Endothelial cell of umbilical vein (primary cell): ENCODE measurements at regions not wholly inside any gene's neighbourhood (a gene's known extent, or its start where the extent isn't known, plus 50 kb on each side); places are given as distances from the start of the nearest gene placed in this dataset.

Source experiments
- BruUV-seq: library from RNA; stranded (reverse); fragments of 400-500 nt; replicated peaks from 2 replicates; lab custom pipeline; 2021; lab: Mats Ljungman, UMichigan
- CTCF ChIA-PET: fragments of 300-600, 350-600 bp; sonication (Branson Sonifier 250); formaldehyde crosslinking; loops from one replicate; lab custom pipeline; 2021; ENCODE audit warnings: antibody characterized with exemption, inconsistent platforms; lab: Charles Lee
- POLR2A ChIA-PET: fragments of 300-600, 350-600 bp; sonication (Branson Sonifier 250); formaldehyde crosslinking; loops from one replicate; lab custom pipeline; 2021; ENCODE audit warnings: antibody characterized with exemption, inconsistent platforms; lab: Charles Lee
- DNase-seq: peaks from one replicate; pipeline ENCODE4 v3.0.0-alpha.2; 2011; ENCODE audit warnings: low read depth, low spot score
- FAIRE-seq: peaks from 2 replicates; lab custom pipeline; 2011; peaks lifted over from hg19 to GRCh38; lab: Jason Lieb, UNC
- H2AFZ ChIP-seq: 2 replicates; pipeline ENCODE4 v1.6.0; 2012; ENCODE audit warnings: low read depth, low read length, control low read depth, inconsistent platforms
- H3K27ac ChIP-seq: 2 replicates; pipeline ENCODE4 v1.5.1; 2011; ENCODE audit warnings: low read depth, mild to moderate bottlenecking, control low read depth, low read length, moderate library complexity; ENCODE audit not compliant: insufficient read depth
- H3K27me3 ChIP-seq, 2 experiments: 2 replicates each; pipeline versions ENCODE4 v1.6.0 to v1.6.1; 2011; ENCODE audit warnings: low read length in 2 of 2, mixed read lengths in 1 of 2; ENCODE audit not compliant: control insufficient read depth in 2 of 2, insufficient read depth in 2 of 2
- H3K36me3 ChIP-seq, 2 experiments: 2 replicates in 1 of 2; 3 replicates in 1 of 2; pipeline ENCODE4 v1.5.1; 2011; ENCODE audit warnings: low read length in 2 of 2, mild to moderate bottlenecking in 1 of 2, moderate library complexity in 1 of 2; ENCODE audit not compliant: control insufficient read depth in 2 of 2, insufficient read depth in 2 of 2; ENCODE audit errors: extremely low read depth in 1 of 2
- H3K4me1 ChIP-seq: 3 replicates; pipeline ENCODE4 v1.5.1; 2011; ENCODE audit warnings: mild to moderate bottlenecking, low read length; ENCODE audit not compliant: control insufficient read depth, insufficient read depth; ENCODE audit errors: extremely low read depth
- H3K4me2 ChIP-seq: 2 replicates; pipeline ENCODE4 v1.6.1; 2011; ENCODE audit warnings: low read length, control low read depth, mixed read lengths; ENCODE audit not compliant: insufficient read depth
- H3K4me3 ChIP-seq, 3 experiments: fragments of 200-600 bp in 1 of 3; sonication (generic), shearing (Covaris generic) in 1 of 3; replicated peaks in 1 of 3; 2 replicates each; pipeline ENCODE4 v1.5.1; 2011 to 2016; ENCODE audit warnings: control low read depth in 3 of 3, low read length in 3 of 3, mild to moderate bottlenecking in 2 of 3, inconsistent platforms in 1 of 3, low read depth in 1 of 3, moderate library complexity in 1 of 3; ENCODE audit not compliant: insufficient read depth in 1 of 3
- H3K79me2 ChIP-seq: 2 replicates; pipeline ENCODE4 v1.6.0; 2012; ENCODE audit warnings: low read length, inconsistent platforms; ENCODE audit not compliant: control insufficient read depth, insufficient read depth
- H3K9ac ChIP-seq: replicated peaks from 2 replicates; pipeline ENCODE3; 2011; ENCODE audit warnings: low read length, control low read depth; ENCODE audit not compliant: insufficient read depth; ENCODE audit errors: extremely low read depth
- H3K9me1 ChIP-seq: replicated peaks from 3 replicates; pipeline ENCODE4 v1.6.0; 2011; ENCODE audit warnings: mild to moderate bottlenecking, low read length; ENCODE audit not compliant: control insufficient read depth, insufficient read depth; ENCODE audit errors: extremely low read depth
- H3K9me3 ChIP-seq: replicated peaks from 2 replicates; pipeline ENCODE4 v1.5.1; 2012; ENCODE audit warnings: low read length, inconsistent platforms; ENCODE audit not compliant: control insufficient read depth, insufficient read depth
- H4K20me1 ChIP-seq: replicated peaks from 2 replicates; pipeline ENCODE3; 2011; ENCODE audit warnings: mild to moderate bottlenecking, low read length; ENCODE audit not compliant: control insufficient read depth, insufficient read depth; ENCODE audit errors: extremely low read depth
- EZH2 ChIP-seq: IDR thresholded peaks from 2 replicates; pipeline ENCODE4 v1.6.1; 2012; ENCODE audit warnings: borderline replicate concordance, low read depth, mild to moderate bottlenecking, moderate library complexity, low read length, inconsistent platforms; ENCODE audit not compliant: severe bottlenecking
- FOS ChIP-seq: IDR thresholded peaks from 2 replicates; pipeline ENCODE4 v1.6.1; 2011; ENCODE audit warnings: mild to moderate bottlenecking, low read length, moderate library complexity, borderline replicate concordance; ENCODE audit not compliant: insufficient read depth
- GATA2 ChIP-seq: IDR thresholded peaks from 2 replicates; pipeline ENCODE4 v1.7.0; 2011; ENCODE audit warnings: low read depth, mild to moderate bottlenecking, moderate library complexity, mixed read lengths, low read length; ENCODE audit not compliant: insufficient read length, insufficient read depth
- JUN ChIP-seq: IDR thresholded peaks from 2 replicates; pipeline ENCODE4 v1.6.1; 2011; ENCODE audit warnings: borderline replicate concordance, low read depth; ENCODE audit not compliant: insufficient read length, insufficient read depth
- MYC ChIP-seq: IDR thresholded peaks from one replicate; pipeline ENCODE4 v1.6.1; 2011; ENCODE audit warnings: mild to moderate bottlenecking, low read depth, low read length
- POLR2A ChIP-seq: IDR thresholded peaks from 2 replicates; pipeline ENCODE4 v1.6.1; 2012; ENCODE audit warnings: low read depth, mild to moderate bottlenecking, control low read depth, low read length
- POLR2AphosphoS5 ChIP-seq: IDR thresholded peaks from 2 replicates; pipeline ENCODE4 v1.6.1; 2012; ENCODE audit warnings: low read depth, mild to moderate bottlenecking, control low read depth, low read length, moderate library complexity; ENCODE audit not compliant: insufficient read depth
- dilution Hi-C: fragments of 300-500 bp; cut with MboI; formaldehyde crosslinking; loops from one replicate; pipeline ENCODE4 v1.15.0; 2019; ENCODE audit warnings: low sequenced_read_pairs; ENCODE audit not compliant: extremely low pct_ligation_motif_present
- intact Hi-C: fragments of 100-400 bp; cut with micrococcal nuclease; formaldehyde crosslinking; loops from one replicate; pipeline ENCODE4 v1.10.0; 2022
- TF ChIP-seq, protein P1 (sequence below), 2 donors: IDR thresholded peaks; 1 replicate in 1 of 2; 2 replicates in 1 of 2; pipeline ENCODE4 v1.5.1; 2011; ENCODE audit warnings: low read length in 2 of 2, mild to moderate bottlenecking in 2 of 2, moderate library complexity in 2 of 2, control low read depth in 1 of 2, inconsistent platforms in 1 of 2, low read depth in 1 of 2; ENCODE audit not compliant: insufficient read depth in 1 of 2; ENCODE audit errors: extremely low read depth in 1 of 2
- TF ChIP-seq, protein P2 (sequence below): IDR thresholded peaks from 2 replicates; pipeline ENCODE4 v1.6.1; 2011; ENCODE audit not compliant: insufficient read depth, insufficient read length

DNA sequence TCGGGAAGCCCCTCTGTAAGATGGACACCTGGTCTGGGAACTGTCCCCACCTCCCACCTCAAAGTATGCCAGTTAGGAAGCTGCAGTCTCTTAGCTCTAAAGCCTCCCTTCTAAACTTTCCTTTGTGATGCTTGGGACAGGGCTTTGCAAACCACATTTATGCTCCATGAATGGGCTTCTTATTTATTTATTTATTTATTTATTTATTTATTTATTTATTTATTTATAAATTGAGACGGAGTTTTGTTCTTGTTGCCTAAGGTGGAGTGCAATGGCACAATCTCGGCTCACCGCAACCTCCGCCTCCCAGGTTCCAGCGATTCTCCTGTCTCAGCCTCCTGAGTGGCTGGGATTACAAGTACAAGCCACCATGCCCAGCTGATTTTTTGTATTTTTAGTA is 1009.4 kb downstream of the TYW1 start:
- no peak overlapping the region for H3K4me2 ChIP-seq
- H3K27ac ChIP-seq = no peak overlapping the region
- H3K9ac ChIP-seq = no peak overlapping the region
- H2AFZ ChIP-seq = no peak overlapping the region
- no peaks in the 10 kb centered on the region for H3K9me1 ChIP-seq
- no peaks in the 10 kb centered on the region for H3K27me3 ChIP-seq
- no peaks in the 10 kb centered on the region for H3K79me2 ChIP-seq
- H3K4me3 ChIP-seq = no peak overlapping the region
- H3K4me1 ChIP-seq = no peaks in the 10 kb centered on the region
- ChIA-PET CTCF (no interaction called here), POLR2A (no interaction called here)
- intact Hi-C loops (no loop called here), dilution Hi-C loops (no loop called here)
- H3K36me3 ChIP-seq = no peaks in the 10 kb centered on the region
- peaks cover 4% of the 10 kb centered on the region for H3K9me3 ChIP-seq
- no peak for FAIRE-seq
- no TSS peak for BruUV-seq
- no peak for DNase-seq
- no peaks in the 10 kb centered on the region for H4K20me1 ChIP-seq
- TF ChIP-seq POLR2AphosphoS5 (no peak), FOS (no peak), EZH2 (no peak), POLR2A (no peak), GATA2 (no peak), MYC (no peak), JUN (no peak)
- TF ChIP-seq, protein P1, sequence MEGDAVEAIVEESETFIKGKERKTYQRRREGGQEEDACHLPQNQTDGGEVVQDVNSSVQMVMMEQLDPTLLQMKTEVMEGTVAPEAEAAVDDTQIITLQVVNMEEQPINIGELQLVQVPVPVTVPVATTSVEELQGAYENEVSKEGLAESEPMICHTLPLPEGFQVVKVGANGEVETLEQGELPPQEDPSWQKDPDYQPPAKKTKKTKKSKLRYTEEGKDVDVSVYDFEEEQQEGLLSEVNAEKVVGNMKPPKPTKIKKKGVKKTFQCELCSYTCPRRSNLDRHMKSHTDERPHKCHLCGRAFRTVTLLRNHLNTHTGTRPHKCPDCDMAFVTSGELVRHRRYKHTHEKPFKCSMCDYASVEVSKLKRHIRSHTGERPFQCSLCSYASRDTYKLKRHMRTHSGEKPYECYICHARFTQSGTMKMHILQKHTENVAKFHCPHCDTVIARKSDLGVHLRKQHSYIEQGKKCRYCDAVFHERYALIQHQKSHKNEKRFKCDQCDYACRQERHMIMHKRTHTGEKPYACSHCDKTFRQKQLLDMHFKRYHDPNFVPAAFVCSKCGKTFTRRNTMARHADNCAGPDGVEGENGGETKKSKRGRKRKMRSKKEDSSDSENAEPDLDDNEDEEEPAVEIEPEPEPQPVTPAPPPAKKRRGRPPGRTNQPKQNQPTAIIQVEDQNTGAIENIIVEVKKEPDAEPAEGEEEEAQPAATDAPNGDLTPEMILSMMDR (IDR thresholded peaks at IDR 0.05; ENCODE audit: extremely low read depth in 1 of 2, insufficient read depth in 1 of 2, low read depth in 1 of 2, low read length in 2 of 2) = no peak
- TF ChIP-seq, protein P2, sequence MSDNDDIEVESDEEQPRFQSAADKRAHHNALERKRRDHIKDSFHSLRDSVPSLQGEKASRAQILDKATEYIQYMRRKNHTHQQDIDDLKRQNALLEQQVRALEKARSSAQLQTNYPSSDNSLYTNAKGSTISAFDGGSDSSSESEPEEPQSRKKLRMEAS = no peak
